WERI-Rb-1 (cell line): ENCODE measurements at regions not wholly inside any gene's neighbourhood (a gene's known extent, or its start where the extent isn't known, plus 50 kb on each side); places are given as distances from the start of the nearest gene placed in this dataset.

Source experiments
- DNase-seq: peaks from one replicate; pipeline ENCODE4 v3.0.0-alpha.2; 2020
- H3K27ac ChIP-seq: fragments of 250-450 bp; sonication (Bioruptor Pico); 2 replicates; pipeline ENCODE4 v1.5.1; 2020; ENCODE audit warnings: mild to moderate bottlenecking, moderate library complexity
- H3K27me3 ChIP-seq: fragments of 250-450 bp; sonication (Bioruptor Pico); 2 replicates; pipeline ENCODE4 v1.5.1; 2021; ENCODE audit warnings: mild to moderate bottlenecking, low read depth, moderate library complexity; ENCODE audit not compliant: insufficient read depth, severe bottlenecking
- H3K36me3 ChIP-seq: fragments of 250-450 bp; sonication (Bioruptor Pico); 2 replicates; pipeline ENCODE4 v1.5.1; 2020; ENCODE audit warnings: mild to moderate bottlenecking, moderate library complexity
- H3K4me3 ChIP-seq: 2 replicates; pipeline ENCODE4 v1.5.1; 2011; ENCODE audit warnings: low read depth, mild to moderate bottlenecking, control low read depth, low read length
- H3K9me3 ChIP-seq: fragments of 250-450 bp; sonication (Bioruptor Pico); 2 replicates; pipeline ENCODE4 v1.5.1; 2021; ENCODE audit warnings: mild to moderate bottlenecking, moderate library complexity; ENCODE audit not compliant: severe bottlenecking
- TF ChIP-seq, protein P1 (sequence below): IDR thresholded peaks from 2 replicates; pipeline ENCODE4 v1.5.1; 2011; ENCODE audit warnings: low read depth, mild to moderate bottlenecking, control low read depth, inconsistent platforms, low read length

GRCh38 chr13:50094615-50095293 lies 79.5 kb downstream of the KCNRG start:
- TF ChIP-seq, protein P1, sequence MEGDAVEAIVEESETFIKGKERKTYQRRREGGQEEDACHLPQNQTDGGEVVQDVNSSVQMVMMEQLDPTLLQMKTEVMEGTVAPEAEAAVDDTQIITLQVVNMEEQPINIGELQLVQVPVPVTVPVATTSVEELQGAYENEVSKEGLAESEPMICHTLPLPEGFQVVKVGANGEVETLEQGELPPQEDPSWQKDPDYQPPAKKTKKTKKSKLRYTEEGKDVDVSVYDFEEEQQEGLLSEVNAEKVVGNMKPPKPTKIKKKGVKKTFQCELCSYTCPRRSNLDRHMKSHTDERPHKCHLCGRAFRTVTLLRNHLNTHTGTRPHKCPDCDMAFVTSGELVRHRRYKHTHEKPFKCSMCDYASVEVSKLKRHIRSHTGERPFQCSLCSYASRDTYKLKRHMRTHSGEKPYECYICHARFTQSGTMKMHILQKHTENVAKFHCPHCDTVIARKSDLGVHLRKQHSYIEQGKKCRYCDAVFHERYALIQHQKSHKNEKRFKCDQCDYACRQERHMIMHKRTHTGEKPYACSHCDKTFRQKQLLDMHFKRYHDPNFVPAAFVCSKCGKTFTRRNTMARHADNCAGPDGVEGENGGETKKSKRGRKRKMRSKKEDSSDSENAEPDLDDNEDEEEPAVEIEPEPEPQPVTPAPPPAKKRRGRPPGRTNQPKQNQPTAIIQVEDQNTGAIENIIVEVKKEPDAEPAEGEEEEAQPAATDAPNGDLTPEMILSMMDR, result no peak

GRCh38 chr13:50098693-50099092 lies 83.4 kb downstream of the KCNRG start:
- Histone ChIP-seq H3K27ac (no peak overlapping the region), H3K9me3 (no peaks in the 10 kb centered on the region), H3K4me3 (no peak overlapping the region), H3K36me3 (peaks cover 4% of the 10 kb centered on the region; the same call in 1 of the 2 replicates), H3K27me3 (no peaks in the 10 kb centered on the region)
- TF ChIP-seq, protein P1, result no peak
- DNase-seq, result no peak

More at GRCh38 chr13:50094615-50095293, 79.5 kb downstream of the KCNRG start:
- Histone ChIP-seq H3K9me3 (no peaks in the 10 kb centered on the region), H3K36me3 (peaks cover 4% of the 10 kb centered on the region; the same call in 1 of the 2 replicates), H3K27me3 (no peaks in the 10 kb centered on the region), H3K27ac (no peak overlapping the region), H3K4me3 (no peak overlapping the region)
- no peak for DNase-seq

GRCh38 chr13:50099473-50099872 lies 84.2 kb downstream of the KCNRG start:
- Histone ChIP-seq H3K4me3 (no peak overlapping the region), H3K9me3 (no peaks in the 10 kb centered on the region), H3K27me3 (no peaks in the 10 kb centered on the region), H3K27ac (no peak overlapping the region), H3K36me3 (peaks cover 4% of the 10 kb centered on the region; the same call in 1 of the 2 replicates)
- no peak for DNase-seq
- TF ChIP-seq, protein P1, result no peak

DNA sequence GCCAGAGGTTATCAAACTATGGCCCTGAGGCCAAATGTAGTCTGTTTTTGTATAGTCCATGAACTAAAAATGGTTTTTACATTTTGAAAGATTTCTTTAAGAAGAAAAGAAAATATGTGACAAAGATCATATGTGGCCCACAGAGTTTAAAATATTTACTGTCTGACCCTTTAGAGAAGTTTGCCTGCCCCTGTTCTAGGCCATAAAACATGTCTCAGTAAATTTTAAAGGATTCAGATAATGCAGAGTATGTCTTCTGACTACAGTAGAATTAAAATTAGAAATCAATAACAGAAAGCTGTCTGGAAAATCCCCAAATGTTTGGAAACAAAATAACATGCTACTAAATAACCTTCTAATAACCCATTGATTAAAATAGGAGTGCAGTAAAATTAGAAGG lies 86.3 kb downstream of the KCNRG start:
- no peak overlapping the region for H3K27ac ChIP-seq
- TF ChIP-seq, protein P1, result no peak
- no peak for DNase-seq
- peaks cover 4% of the 10 kb centered on the region; the same call in 1 of the 2 replicates for H3K36me3 ChIP-seq
- no peaks in the 10 kb centered on the region for H3K9me3 ChIP-seq
- H3K27me3 ChIP-seq, result no peaks in the 10 kb centered on the region
- H3K4me3 ChIP-seq, result no peak overlapping the region

DNA sequence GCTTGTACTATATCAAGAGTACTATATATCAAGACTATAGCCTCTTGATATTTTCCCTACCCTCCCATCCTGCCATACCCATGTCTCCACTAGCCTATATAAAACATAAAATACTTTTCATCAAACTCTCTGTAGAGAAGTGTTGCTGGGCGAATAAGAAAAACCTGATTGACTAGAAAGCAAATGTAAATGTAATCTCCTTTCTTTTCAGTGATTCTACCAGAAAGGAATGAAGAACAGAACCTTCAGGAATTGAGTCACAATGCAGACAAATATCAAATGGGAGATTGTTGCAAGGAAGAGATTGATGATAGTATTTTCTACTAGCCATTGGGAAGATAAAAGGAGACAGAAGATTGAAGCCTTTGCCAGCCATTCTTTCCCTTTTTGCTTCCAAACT lies 89.2 kb downstream of the KCNRG start:
- DNase-seq, result no peak
- no peak overlapping the region for H3K27ac ChIP-seq
- H3K36me3 ChIP-seq, result no peaks in the 10 kb centered on the region
- TF ChIP-seq, protein P1, result no peak
- no peak overlapping the region for H3K4me3 ChIP-seq
- H3K9me3 ChIP-seq, result no peaks in the 10 kb centered on the region
- H3K27me3 ChIP-seq, result no peaks in the 10 kb centered on the region

DNA sequence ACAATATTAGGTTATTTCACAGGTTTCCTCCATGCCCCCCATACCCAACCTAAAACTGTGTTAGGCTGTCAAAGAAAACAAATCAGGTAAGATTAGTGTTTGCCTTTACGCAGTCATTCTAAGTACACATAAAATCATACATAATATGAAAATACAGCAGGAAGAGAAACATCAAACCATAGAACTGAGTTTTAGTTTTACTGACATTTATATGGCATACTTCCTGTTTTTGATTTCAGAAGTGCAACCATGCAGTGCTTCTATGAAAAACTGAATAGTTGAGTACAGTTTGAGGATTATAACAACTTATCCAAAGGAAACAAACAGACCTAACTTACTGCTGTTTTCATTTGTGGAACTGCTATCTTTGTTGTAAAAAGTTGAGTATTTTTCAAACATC lies 91.3 kb downstream of the KCNRG start:
- H3K4me3 ChIP-seq, result no peak overlapping the region
- H3K27me3 ChIP-seq, result no peaks in the 10 kb centered on the region
- no peaks in the 10 kb centered on the region for H3K36me3 ChIP-seq
- no peaks in the 10 kb centered on the region for H3K9me3 ChIP-seq
- TF ChIP-seq, protein P1, result no peak
- DNase-seq, result no peak
- no peak overlapping the region for H3K27ac ChIP-seq
